GM12872 (cell line): ENCODE measurements at regions not wholly inside any gene's neighbourhood (a gene's known extent, or its start where the extent isn't known, plus 50 kb on each side); places are given as distances from the start of the nearest gene placed in this dataset.

Experiments
- CTCF ChIP-seq: IDR thresholded peaks from 3 replicates; pipeline ENCODE4 v1.5.1; 2011; ENCODE audit warnings: low read depth, mild to moderate bottlenecking, low read length, moderate library complexity; ENCODE audit not compliant: insufficient read depth

DNA sequence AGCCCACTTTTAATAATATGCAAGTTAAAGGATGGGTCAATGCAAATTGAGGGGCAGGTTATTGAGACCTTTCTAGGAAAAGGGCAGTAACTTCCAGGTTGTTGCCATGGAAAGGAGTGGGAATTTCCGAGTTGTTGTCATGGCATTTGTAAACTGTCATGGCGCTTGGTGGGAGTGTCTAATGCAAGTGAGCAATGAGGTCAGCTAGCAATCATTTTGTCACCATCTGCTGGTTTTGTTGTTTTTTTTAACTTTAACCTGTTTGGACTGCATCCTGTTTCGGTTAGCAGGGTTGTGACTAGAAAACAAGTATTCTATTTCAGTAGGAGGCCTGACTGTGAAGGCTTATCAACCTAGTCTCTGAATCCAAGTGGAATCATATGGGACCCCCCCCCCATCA, 85.8 kb upstream of the TSPAN11 start:
- TF ChIP-seq CTCF: no peak

GRCh38 chr12:30839643-30840220, 85.0 kb upstream of the CAPRIN2 start:
- TF ChIP-seq CTCF: no peak

GRCh38 chr12:30837595-30837994, 82.8 kb upstream of the CAPRIN2 start:
- no peak for TF ChIP-seq CTCF

- no peak for TF ChIP-seq CTCF
Measured at GRCh38 chr12:30836656-30837445, 82.1 kb upstream of the CAPRIN2 start.

GRCh38 chr12:30835216-30835615, 80.5 kb upstream of the CAPRIN2 start:
- no peak for TF ChIP-seq CTCF

DNA sequence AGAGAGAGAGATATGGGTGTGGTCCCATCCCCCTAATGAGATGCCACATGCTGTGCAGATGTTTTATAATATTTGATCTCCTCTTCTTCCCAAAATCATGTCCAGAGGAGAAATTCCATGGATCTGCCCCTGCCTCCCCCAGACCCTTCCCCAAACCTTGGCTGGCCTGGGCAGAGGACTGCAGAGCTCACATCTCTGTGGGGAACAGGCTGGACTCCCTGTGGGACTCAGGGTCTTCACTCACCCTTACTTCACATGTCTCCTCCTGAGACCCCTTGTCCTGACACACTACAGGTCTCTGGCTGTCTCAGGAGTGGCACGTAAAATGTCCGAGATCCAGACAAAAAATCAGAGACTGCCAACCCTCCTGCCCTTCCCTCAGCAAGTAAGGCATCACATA, 76.0 kb upstream of the CAPRIN2 start:
- no peak for TF ChIP-seq CTCF

GRCh38 chr12:30829876-30830275, 75.1 kb upstream of the CAPRIN2 start:
- TF ChIP-seq CTCF: no peak
